ENCODE measurements at regions not wholly inside any gene's neighbourhood (a gene's known extent, or its start where the extent isn't known, plus 50 kb on each side); places are given as distances from the start of the nearest gene placed in this dataset.

DNA sequence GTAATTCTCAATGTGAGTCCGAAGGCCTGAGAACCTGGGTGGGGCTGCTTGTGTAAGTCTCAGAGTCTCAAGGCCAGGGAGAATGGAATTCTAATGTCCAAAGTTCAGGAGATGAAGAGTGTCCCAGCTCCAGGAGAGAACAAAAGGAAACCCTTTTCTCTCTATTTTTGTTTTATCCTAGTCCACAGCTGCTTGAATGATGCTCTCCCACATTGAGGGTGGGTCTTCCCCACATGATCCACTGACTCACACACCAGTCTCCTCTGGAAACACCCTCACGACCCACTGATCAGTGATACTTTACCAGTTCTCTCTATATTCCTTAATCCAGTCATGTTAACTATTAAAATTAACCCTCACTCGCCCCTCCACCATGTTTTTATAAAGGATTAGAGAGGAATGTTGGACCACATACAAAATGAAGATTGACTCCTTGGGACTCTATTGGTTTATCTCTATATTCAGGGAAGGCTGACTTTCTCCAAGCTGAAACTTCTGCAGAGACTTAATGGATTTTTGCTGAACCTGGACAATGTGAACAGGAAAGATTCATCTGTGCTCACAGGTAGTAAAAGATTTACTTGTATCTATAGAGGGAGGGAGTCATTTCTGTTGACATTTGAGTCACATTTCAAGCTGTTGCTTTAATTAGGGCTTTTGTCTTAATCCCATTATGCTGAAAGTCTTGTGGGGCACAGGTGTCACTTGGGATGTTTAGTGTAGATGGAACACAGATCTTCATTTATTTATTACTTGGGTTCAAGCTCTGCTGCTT, 1061.0 kb upstream of the TMEM132C start:
- H3K27ac ChIP-seq = no peak overlapping the region
- no peak for DNase-seq (ENCODE audit: low read depth, low spot score)

DNA sequence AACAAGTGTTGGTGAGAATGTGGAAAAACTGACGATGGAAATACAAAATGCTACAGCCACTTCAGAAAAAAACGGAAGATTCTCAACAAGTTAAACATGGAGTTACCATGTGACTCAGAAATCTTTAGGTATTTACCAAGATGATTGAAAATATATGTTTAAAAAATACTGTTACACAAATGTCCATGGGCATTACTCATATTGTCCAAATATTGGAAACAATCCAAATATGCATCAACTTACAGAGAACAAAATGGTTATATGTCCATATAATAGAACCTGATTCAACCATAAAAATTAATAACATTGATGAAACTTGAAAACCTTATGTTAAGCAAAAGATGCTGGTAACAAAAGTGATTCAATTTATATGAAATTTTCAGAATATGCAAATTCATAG, 1057.7 kb upstream of the TMEM132C start:
- no peak overlapping the region for H3K27ac ChIP-seq
- DNase-seq (ENCODE audit: low read depth, low spot score) = no peak

DNA sequence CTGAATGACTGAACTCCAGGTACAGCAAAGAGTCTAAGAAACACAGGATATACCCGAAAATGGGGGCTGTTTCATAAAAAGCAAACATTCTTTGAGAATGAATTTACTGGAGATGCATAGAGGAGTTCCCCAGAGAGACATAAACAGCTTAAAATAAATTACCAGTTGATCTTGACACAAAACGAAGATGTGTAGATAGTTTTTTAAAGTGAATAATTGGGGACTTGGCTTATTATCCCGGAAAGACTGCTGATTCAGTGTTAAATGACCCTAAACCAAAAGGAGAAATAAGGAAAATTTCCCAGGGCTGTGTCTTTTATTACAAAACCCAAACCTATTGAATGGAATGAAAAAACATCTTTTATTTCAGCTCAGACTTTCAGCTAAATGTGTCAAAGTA, 1052.8 kb upstream of the TMEM132C start:
- no peak for DNase-seq (ENCODE audit: low read depth, low spot score)
- H3K27ac ChIP-seq = no peak overlapping the region

DNA sequence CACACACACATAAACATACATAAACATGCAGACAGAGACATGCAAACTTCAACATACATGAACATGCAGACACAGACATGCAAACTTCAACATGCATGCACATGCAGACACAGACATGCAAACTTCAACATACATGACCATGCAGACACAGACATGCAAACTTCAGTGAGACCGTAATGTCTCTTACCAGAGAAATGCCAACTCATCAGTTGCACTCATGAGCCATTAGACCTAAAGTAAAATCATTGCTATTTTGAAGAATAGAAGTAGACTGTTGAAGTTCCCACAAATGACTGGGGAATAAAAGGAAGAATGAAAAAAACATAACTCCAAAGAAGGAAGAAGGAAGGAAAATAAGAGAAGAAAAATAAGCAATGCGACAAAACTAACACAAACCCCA, 1044.0 kb upstream of the TMEM132C start:
- DNase-seq (ENCODE audit: low read depth, low spot score) = no peak

DNA sequence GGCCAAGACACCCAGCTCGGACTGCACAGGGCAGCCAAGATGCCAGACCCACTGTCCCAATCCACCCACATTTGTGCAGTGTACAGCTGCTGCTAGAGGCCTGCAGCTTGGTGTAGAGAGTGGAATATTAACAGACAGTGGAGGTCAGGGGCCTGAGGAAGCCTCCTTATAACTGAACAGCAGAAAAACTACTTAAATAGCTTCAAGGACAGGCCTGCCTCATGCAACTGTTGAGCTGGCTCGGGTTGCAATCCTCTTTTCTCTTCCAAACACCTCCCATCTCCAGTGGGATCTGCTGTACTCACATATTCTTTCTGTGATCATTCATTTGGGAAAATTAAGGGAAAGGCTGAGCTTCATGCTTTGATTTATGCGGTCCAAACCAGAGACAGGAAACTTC, 1043.2 kb upstream of the TMEM132C start:
- DNase-seq (ENCODE audit: low read depth, low spot score) = no peak
- no peak overlapping the region for H3K27ac ChIP-seq

More for the DNA sequence above, 1044.0 kb upstream of the TMEM132C start:
- H3K27ac ChIP-seq = no peak overlapping the region

DNA sequence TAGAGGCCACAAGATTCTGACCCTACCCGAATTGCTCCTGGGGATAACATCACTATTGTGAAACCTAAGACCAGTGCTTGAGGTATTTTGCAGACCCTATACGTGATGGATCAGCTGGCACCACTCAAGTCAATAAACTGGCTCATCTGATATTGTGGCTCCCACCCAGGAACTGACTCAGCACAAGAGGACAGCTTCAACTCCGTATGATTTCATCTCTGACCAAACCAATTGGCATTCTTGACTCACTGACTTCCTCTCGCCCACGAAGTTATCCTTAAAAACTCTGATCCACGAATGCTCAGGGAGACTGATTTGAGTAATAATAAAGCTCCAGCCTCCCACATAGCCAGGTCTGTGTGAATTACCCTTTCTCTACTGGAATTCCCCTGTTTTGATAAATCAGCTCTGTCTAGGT, 1036.1 kb upstream of the TMEM132C start:
- H3K27ac ChIP-seq = peak overlapping the region; percentile 95
- peak; percentile 90 for DNase-seq (ENCODE audit: low read depth, low spot score)

DNA sequence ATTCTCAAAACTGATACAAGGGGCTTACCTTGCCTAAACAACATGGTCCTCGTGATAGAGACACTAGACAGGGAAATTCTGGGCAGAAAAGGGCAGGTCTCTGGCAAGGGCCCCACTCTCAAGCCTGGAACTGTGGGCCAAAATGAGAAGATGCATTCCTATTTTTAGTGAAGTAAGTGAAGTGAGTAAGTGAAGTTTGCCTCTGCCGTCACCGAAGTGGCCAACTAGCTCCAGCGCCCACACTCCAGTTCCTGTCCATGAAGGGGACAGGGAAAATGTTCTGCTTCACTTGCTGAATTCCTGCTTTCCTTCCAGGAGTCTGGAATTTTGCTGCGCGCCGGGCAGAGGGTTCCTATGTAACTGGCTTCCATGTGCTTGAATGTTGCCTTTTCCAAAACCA, 1035.6 kb upstream of the TMEM132C start:
- H3K27ac ChIP-seq = peak overlapping the region; percentile 95
- DNase-seq (ENCODE audit: low read depth, low spot score) = no peak

DNA sequence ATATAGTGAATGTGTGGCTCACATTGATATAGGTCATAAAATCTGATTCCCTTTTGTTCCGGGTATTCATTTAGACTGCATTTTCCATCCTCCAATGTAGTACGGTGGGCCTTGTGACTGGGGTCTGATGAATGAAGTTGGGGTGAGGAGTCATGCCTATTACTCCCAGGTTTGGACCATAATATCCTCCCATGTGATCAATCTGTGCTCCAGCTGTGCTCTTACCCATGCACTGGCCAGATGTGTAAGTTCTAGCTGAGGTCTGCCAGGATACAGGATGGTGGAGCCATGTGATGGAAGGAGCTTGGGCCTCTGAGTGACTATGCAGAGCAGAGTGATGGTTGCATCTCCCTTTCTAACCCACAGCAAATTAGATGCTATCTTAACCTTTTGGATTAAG, 1034.0 kb upstream of the TMEM132C start:
- DNase-seq (ENCODE audit: low read depth, low spot score) = no peak
- H3K27ac ChIP-seq = peak overlapping the region; percentile 95

DNA sequence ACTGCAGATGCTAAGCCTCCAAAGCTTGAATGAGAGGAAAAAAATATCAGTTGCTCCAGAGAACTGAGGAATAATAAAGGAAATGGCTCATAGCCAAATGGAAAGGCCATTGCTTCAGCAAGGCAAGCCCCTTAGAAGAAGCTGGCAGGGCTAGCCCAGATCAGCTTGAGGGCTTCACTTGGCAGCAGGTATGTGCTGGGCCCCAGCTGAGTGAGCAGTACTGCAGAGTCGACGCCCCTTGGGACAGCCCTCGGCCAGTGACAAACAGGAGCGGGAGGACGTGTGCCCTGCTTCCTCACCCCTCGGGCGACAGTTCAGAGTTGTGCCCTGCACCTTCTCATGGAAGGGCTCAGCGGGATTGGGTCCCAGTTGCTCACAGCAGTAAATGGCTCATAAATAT, 1031.2 kb upstream of the TMEM132C start:
- DNase-seq (ENCODE audit: low read depth, low spot score) = no peak
- H3K27ac ChIP-seq = no peak overlapping the region

DNA sequence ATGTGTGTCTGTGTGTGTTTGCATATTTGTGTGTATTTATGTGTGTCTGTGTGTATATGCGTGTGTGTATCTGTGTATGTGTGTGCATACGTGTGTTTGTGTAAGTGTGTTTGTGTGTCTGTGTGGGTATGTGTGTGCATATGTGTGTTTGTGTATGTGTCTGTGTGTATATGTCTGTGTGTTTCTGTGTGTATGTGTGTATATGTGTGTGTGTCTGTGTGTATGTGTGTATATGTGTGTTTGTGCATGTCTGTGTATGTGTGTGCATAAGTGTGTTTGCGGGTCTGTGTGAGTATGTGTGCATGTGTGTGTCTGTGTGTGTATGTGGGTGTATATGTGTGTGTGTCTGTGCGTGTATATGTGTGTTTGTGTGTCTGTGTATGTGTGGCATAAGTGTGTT, 1030.5 kb upstream of the TMEM132C start:
- H3K27ac ChIP-seq = no peak overlapping the region
- DNase-seq (ENCODE audit: low read depth, low spot score) = no peak

DNA sequence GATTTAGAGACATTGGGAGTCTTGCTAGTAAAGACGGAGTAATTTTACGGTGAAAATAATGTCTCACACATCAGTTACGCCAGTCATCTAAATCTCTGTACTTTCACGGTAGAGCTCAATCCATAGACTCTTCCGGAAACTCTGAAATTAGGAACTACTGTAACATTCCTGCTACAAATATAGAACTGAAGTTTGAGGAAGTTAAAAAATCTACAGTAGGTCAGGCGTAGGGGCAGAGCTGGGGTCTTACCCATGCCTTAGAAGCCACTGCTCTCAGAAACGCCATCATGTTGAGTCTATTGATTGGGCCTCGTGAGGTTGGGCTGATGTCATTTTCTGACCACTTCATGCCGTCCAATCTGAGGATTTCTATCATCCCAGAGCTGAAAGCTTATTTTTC, 1029.8 kb upstream of the TMEM132C start:
- no peak overlapping the region for H3K27ac ChIP-seq
- no peak for DNase-seq (ENCODE audit: low read depth, low spot score)

DNA sequence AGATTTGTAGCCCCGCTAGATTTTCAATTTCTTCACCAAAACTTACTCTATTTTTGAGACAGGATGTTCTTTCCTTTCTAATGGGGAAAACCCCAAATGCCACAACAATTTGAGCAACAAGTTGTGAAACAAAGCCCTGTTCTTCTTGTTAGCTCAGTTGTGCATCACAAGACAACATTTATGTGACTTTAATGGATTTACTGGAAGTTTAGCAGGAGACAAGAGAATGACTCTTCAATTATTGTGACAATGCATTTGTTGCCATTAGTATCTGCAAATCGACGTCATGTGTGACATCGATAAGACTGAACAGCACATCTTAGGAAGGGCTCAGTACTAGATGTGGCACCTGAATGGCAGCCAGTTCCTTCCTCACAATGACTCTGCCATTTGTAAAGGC, 1028.9 kb upstream of the TMEM132C start:
- H3K27ac ChIP-seq = no peak overlapping the region
- DNase-seq (ENCODE audit: low read depth, low spot score) = no peak

DNA sequence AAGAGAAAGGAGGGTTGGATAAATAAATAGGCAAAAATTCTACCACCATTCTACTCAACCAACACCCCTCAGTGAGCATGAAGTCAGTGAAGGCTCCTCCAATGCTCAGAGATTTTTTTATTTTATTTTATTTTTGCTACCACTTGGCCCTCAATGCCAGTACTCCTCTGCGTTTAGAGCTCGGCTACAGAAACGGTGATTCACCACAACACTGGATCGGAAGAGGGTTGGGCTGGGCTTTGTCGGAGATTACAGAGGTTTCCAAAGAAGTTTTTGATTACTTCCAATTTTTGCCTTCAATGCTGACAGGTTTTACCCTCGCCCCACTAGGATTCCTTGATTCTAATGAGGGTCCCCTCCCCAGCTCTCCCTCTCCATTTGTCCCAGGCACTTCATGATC, 1027.2 kb upstream of the TMEM132C start:
- no peak overlapping the region for H3K27ac ChIP-seq
- no peak for DNase-seq (ENCODE audit: low read depth, low spot score)

DNA sequence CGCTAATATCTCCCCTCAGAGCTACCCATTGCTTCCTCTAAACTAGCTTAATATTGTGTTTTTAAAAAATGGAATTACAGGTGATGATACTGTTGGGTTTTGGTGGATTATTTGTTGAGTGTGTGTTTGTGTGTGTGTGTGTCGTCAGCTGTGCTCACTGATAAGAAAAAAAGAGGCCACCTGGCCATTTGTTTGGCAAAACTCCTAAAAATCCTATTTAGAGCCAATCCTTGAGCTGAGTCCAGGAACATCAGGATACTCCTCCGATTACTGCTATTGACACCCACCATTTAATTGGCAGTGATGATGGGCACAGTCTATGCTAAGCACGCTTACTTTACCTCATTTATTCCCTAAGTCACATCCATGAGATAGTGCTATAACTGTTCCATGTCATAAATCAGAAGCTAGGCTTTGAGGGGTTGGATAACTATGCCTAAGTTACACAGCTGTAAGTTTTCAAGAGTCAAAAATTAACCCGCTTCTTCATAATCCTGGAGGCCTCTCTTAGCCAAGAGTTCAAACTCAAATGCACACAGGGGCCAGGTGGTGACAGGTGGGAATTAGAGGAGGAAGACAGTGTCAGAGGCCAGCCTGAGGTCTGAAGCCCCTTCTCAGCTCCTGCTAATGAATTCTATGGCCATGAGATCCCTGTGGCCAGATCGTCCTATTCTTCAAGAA, 1026.6 kb upstream of the TMEM132C start:
- peak overlapping the region; percentile 75 for H3K27ac ChIP-seq

DNA sequence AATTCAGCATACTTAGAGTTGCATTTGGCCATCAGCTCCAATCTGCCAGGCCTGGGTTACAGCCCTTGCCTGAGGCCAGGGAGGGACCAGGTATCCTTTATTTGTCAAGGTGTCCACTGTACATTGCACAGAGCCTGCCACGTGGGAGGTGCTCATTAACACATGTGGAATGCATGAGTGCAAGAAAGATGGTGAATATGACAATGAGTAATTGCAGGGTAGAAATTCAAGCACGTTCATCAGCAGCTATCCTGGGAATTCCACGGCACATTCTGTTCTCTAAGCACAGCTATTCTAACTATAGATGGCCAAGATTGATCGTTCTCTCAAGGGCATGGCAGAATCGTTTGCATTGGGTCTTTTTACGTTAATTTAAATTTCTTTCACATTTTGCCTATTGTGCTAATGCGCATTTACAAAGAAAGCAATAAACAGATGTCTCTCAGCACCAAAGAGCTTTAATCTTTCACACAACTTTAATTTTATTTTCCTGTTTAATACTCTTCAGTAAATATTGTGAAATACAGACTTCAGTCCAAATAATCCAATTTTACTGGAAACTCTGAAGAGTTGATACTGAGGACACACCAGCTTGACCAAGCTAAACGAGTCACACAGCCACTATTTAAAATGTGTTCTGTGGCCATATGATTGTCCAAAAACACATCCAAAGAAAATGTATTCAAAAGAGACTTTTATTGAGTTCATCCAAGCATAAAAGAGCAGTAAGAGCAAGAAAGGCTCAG, 1025.7 kb upstream of the TMEM132C start:
- peak; percentile 64 for DNase-seq (ENCODE audit: low read depth, low spot score)
- H3K27ac ChIP-seq = peak overlapping the region; percentile 75

More for the DNA sequence above, 1026.6 kb upstream of the TMEM132C start:
- DNase-seq (ENCODE audit: low read depth, low spot score) = no peak

DNA sequence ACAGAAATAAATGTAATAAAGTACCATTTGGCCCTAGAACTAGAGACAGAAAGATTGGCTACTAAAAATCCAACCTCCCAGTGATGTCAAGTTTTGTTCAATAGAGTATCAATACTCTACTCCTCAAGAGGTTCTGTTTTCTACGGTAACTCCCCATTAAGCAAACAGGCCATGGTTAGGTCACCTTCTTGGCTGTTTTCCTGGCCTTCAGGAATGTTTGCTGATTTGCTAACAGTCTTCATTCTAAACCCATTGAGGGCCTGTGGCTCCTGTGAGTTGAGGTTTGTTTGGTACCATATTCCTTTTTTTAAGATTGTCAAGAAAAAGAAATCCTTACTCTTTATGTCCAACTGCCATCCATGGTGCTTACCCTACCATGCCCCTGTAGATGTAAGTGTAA, 1022.0 kb upstream of the TMEM132C start:
- H3K27ac ChIP-seq = peak overlapping the region; percentile 41
- DNase-seq (ENCODE audit: low read depth, low spot score) = no peak

DNA sequence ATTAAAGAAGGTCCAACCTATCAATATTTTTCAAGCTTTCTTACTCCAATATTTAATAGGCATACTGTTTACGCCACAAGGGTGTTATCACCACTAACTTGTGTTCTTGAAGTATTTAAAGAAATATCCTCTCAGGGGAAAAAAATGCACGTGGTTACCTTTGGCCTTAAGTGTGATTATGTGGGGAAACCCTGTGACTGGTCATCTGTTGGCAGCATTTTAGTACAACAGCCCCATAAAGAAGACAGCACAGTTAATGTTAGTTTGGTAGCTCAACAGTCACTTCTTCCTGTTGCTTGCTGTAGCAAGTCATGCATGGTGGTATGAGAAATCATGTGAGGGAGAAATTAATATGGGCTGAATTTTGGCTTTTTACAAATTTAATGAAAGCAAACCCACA, 1021.5 kb upstream of the TMEM132C start:
- peak overlapping the region; percentile 41 for H3K27ac ChIP-seq

DNA sequence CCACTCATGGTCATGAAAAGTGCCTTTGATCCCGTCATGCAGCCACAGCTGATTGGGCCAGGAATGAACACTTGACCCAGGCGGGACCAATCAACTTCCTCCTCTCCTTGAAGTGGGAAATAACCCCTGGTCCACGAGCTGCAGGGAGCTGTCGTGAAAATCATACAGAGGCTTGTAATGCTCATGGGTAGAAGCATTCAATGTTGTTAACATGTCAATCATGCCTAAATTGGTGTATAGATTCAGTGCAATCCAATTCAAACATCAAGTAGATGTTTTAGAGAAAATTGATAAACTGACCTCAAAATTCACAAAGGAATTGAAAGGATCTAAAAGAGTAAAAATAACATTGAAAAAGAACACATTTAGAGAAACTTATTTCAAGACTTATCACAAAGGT, 1019.0 kb upstream of the TMEM132C start:
- no peak for DNase-seq (ENCODE audit: low read depth, low spot score)
- H3K27ac ChIP-seq = no peak overlapping the region

More for the DNA sequence above, 1021.5 kb upstream of the TMEM132C start:
- DNase-seq (ENCODE audit: low read depth, low spot score) = no peak

DNA sequence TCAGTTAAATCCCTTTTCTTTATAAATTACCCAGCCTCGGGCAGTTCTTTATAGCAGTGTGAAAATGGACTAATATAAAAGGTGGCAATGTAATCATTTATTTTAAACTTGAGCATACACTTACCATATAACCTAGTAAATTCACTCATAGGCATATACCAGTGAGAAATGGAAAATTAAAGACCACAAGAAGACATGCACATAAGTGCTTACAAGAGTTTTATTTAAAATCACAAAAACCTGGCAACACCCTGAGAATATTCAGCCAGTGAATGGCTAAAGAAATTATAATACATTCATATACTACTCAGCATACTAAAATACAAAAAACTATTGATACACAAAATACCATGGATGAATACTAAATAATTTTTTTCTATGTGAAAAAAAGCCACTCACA, 1017.5 kb upstream of the TMEM132C start:
- no peak overlapping the region for H3K27ac ChIP-seq
- no peak for DNase-seq (ENCODE audit: low read depth, low spot score)

DNA sequence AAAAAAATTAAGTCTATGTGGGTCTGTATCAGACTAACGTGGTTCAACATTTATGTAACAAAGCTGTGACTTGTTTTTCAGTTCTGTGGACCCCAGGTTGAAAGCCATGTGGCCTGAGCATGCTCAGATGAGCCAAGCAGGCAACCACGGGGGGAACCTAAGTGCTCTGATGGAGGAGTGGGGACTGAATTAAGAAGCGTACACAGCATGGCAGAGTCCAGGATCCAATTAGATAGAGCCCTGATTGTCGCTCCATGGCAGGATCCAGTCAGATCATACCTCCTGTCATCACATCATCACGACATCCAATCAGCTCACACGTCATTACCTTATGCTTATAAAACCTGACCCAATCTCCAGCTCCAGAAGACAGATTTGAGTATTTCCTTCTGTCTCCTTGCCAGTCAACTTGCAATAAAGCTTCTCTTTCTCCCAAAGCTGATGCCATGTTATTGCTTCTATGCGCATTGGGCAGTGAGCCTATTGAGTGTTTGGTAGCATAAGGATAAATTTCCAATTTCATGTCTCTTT, 1013.1 kb upstream of the TMEM132C start:
- no peak overlapping the region for H3K27ac ChIP-seq
- DNase-seq (ENCODE audit: low read depth, low spot score) = no peak

DNA sequence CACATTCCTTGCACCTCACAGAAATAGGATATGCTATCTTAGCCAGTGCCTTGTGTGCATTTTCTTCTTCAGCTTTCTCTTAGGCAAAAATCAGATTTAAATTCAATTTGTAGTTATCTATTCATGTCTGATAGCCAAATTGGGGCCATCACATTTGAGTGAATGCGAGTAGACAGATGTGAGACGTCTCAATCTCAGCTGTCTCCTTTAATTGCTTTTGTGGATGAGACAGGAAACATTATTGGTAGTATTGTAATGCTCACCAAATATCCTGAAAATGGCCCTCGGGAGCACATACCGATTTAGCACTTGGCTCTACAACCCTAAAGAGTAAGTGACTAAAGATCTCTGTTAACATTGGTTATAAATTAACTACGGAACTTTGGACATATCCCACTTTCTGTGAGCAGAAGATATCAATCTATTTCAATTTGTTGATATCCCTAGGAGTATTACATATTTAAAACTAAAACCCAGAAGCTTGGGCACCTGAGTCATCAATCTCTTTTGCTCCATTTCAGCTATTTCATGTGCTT, 1012.5 kb upstream of the TMEM132C start:
- H3K27ac ChIP-seq = no peak overlapping the region
- no peak for DNase-seq (ENCODE audit: low read depth, low spot score)
